Kidney (tissue), 13 donors: ENCODE measurements at regions not wholly inside any gene's neighbourhood (a gene's known extent, or its start where the extent isn't known, plus 50 kb on each side); places are given as distances from the start of the nearest gene placed in this dataset.

Source experiments
- DNase-seq, 5 donors: peaks; one replicate each; pipeline ENCODE4 v3.0.0-alpha.2; 2013 to 2020
- FAIRE-seq: peaks from 2 replicates; lab custom pipeline; 2012; peaks lifted over from hg19 to GRCh38; lab: Jason Lieb, UNC
- H3K27ac ChIP-seq, 2 donors: one replicate each; pipeline ENCODE4 v1.7.0; 2013; ENCODE audit warnings: low read depth in 2 of 2, low read length in 2 of 2, inconsistent platforms in 1 of 2
- H3K27me3 ChIP-seq: one replicate; pipeline ENCODE4 v1.7.1; 2013; ENCODE audit warnings: low read length, inconsistent platforms; ENCODE audit not compliant: control insufficient read depth, insufficient read depth
- H3K36me3 ChIP-seq, 3 donors: one replicate each; pipeline versions ENCODE4 v1.7.0 to v1.7.1; 2013; ENCODE audit warnings: low read length in 3 of 3, control low read depth in 1 of 3, inconsistent platforms in 1 of 3; ENCODE audit not compliant: insufficient read depth in 3 of 3, control insufficient read depth in 2 of 3
- H3K4me1 ChIP-seq, 3 donors: one replicate each; pipeline versions ENCODE4 v1.7.0 to v1.7.1; 2013; ENCODE audit warnings: low read length in 3 of 3, inconsistent platforms in 1 of 3, low read depth in 1 of 3; ENCODE audit not compliant: control insufficient read depth in 2 of 3, insufficient read depth in 2 of 3
- H3K4me3 ChIP-seq, 3 donors: one replicate each; pipeline versions ENCODE4 v1.7.0 to v1.8.1; 2013; ENCODE audit warnings: low read length in 3 of 3, control low read depth in 1 of 3, inconsistent platforms in 1 of 3
- H3K9ac ChIP-seq, 3 donors: one replicate each; pipeline versions ENCODE4 v1.7.0 to v1.7.1; 2013; ENCODE audit warnings: low read length in 3 of 3, control low read depth in 1 of 3, inconsistent platforms in 1 of 3
- H3K9me3 ChIP-seq, 3 donors: one replicate each; pipeline versions ENCODE4 v1.7.0 to v1.7.1; 2013; ENCODE audit warnings: low read length in 3 of 3, control low read depth in 1 of 3, inconsistent platforms in 1 of 3; ENCODE audit not compliant: control insufficient read depth in 2 of 3, insufficient read depth in 1 of 3
- intact Hi-C: fragments of 100-400 bp; cut with DNase I; formaldehyde crosslinking; loops from one replicate; pipeline ENCODE4 v1.11.1; 2022
- TF ChIP-seq, protein P1 (sequence below): IDR thresholded peaks from 3 replicates; pipeline ENCODE4 v1.5.1; 2012; ENCODE audit warnings: mild to moderate bottlenecking, moderate library complexity, borderline replicate concordance; ENCODE audit not compliant: insufficient read depth; ENCODE audit errors: extremely low read depth
- donor health status: control.
- donor health status: control.
- donor health status: control.
- donor health status: control.
- donor health status: control.
- donor health status: DM: yes; HTN: yes; CAD: no.
- donor health status: Normal renal cell carcinoma (clear cell type).

DNA sequence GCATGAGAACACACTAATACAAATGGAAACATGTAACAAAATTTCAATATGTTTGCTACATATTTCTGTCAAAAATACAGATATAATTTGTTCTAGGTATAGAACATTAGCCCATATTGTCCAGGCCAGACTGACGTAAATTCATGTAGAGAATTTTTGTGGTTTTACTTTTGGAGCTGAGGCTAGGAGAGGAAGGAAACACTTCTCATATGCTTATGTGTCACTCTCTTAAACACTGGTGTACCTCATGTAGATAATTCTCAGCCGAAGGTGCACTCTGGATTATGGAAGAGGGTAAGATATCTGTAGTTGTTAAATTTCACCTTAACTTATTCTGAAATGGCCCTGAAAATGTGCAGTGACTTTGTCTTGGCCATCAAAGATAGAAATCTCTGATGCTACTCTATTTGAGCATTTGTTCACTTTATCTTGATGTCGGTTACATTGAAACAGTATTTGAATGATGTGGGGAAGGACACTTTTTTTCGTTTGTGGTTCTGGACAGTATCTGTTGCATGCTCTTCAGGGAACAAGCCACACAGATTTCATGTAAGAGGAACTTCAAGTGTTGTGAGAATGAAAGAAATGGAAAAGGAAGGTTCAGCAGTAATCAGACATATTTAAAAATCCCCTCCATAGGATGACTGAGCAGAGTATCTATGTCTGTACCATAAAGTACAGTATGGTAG, 202.7 kb downstream of the SPATA31D1 start:
- DNase-seq, result no peak
- intact Hi-C loops, result no loop called here
- Histone ChIP-seq H3K4me1 (no peaks in the 10 kb centered on the region), H3K9ac (no peak overlapping the region), H3K27ac (no peak overlapping the region), H3K36me3 (no peaks in the 10 kb centered on the region), H3K4me3 (no peak overlapping the region), H3K27me3 (no peaks in the 10 kb centered on the region), H3K9me3 (no peaks in the 10 kb centered on the region)
- TF ChIP-seq, protein P1, sequence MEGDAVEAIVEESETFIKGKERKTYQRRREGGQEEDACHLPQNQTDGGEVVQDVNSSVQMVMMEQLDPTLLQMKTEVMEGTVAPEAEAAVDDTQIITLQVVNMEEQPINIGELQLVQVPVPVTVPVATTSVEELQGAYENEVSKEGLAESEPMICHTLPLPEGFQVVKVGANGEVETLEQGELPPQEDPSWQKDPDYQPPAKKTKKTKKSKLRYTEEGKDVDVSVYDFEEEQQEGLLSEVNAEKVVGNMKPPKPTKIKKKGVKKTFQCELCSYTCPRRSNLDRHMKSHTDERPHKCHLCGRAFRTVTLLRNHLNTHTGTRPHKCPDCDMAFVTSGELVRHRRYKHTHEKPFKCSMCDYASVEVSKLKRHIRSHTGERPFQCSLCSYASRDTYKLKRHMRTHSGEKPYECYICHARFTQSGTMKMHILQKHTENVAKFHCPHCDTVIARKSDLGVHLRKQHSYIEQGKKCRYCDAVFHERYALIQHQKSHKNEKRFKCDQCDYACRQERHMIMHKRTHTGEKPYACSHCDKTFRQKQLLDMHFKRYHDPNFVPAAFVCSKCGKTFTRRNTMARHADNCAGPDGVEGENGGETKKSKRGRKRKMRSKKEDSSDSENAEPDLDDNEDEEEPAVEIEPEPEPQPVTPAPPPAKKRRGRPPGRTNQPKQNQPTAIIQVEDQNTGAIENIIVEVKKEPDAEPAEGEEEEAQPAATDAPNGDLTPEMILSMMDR, result no peak
- FAIRE-seq, result no peak

DNA sequence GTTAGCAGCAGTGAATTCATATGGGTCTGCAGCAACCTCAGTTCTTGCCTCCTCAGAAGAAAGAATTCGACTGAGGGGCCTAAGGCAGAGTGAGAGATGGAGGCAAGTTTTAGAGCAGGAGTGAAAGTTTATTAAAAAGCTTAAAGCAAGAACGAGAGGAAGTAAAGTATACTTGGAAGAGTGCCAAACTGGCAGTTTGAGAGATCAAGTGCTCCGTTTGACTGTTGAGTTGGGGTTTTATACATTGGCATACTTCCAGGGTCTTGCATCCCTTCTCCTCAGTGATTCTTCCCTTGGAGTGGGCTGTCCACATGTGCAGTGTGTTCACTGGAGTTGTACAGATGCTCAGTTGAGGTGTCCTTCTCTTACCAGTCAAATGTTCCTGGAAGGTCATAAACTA, 203.6 kb downstream of the SPATA31D1 start:
- intact Hi-C loops, result no loop called here
- H3K9ac ChIP-seq, result no peak overlapping the region
- H3K27me3 ChIP-seq, result no peaks in the 10 kb centered on the region
- no peak overlapping the region for H3K27ac ChIP-seq
- no peaks in the 10 kb centered on the region for H3K4me1 ChIP-seq
- FAIRE-seq (no peak), DNase-seq (no peak)
- H3K4me3 ChIP-seq, result no peak overlapping the region
- no peaks in the 10 kb centered on the region for H3K9me3 ChIP-seq
- H3K36me3 ChIP-seq, result no peaks in the 10 kb centered on the region
- TF ChIP-seq, protein P1, result no peak

DNA sequence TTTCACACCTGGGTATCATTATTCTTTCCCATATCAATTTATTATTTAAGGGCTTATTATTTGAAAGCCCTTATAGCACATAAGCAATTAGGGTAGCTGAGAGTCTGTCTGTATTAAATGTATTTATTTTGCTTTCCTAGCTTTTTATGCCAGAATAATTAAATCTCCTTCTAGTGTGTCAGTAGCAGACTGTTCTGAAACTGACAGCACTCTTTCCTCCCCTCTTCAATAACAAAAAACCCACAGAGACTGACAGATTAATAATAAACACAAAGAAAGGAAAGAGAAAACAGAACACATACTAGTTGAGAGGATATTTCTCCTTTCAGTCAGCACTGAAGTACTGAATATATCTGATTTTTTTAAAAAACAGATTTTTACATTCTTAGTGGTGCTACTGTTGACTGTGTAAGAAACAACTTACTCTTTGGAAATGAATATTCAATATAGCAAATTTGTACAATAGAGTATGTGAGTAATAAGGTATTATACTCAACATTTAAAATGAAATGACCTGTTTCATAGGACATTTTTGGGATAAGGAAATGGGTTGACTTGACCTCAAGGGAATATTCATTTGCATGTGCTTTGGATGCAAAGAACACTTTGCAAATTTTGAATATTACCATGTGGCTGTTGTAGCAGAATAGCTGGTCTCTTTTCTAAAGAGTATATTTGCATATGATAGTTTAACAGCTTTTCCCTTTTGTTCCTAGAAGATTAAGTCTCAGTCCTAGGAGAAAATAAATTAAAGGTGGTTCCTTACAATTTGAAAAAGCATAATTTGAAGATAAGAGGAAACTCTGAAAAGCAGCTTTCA, 208.3 kb downstream of the SPATA31D1 start:
- H3K9me3 ChIP-seq, result no peaks in the 10 kb centered on the region
- DNase-seq (no peak), FAIRE-seq (no peak)
- intact Hi-C loops, result no loop called here
- H3K27me3 ChIP-seq, result no peaks in the 10 kb centered on the region
- no peak overlapping the region for H3K9ac ChIP-seq
- no peak overlapping the region for H3K27ac ChIP-seq
- no peaks in the 10 kb centered on the region for H3K4me1 ChIP-seq
- H3K4me3 ChIP-seq, result no peak overlapping the region
- TF ChIP-seq, protein P1, result no peak
- H3K36me3 ChIP-seq, result no peaks in the 10 kb centered on the region
